ENCODE measurements at regions not wholly inside any gene's neighbourhood (a gene's known extent, or its start where the extent isn't known, plus 50 kb on each side); places are given as distances from the start of the nearest gene placed in this dataset.
A peak's percentile ranks its signal among the peaks of the same experiment; 100 is the strongest.

GRCh38 chr1:39116860-39117728, 87.4 kb upstream of the MACF1 start:
- 79 to 91% (median 85%) methylated on average over 3 of the region's 3 CpGs for WGBS, 4 donors
- H3K36me3 ChIP-seq: peaks cover 0 to 8% (median 0%) of the 10 kb centered on the region in 9 donors
- H3K9me3 ChIP-seq: no peaks in the 10 kb centered on the region
- peaks cover 0 to 51% (median 28%) of the 10 kb centered on the region in 12 donors for H3K4me1 ChIP-seq
- no peak for TF ChIP-seq CTCF (IDR thresholded peaks at IDR 0.05)
- TF ChIP-seq POLR2A (IDR thresholded peaks at IDR 0.05): no peak
- no peak for DNase-seq
- no peak for ATAC-seq
- H3K27me3 ChIP-seq: no peaks in the 10 kb centered on the region
- H3K27ac ChIP-seq: peak overlapping the region in 1 of 12 donors; percentile 50
- H3K4me3 ChIP-seq: no peak overlapping the region
- intact Hi-C loops (cut with DNase I): loop anchor here in 1 of 10 donors (10.0 kb wide), 1 partner anchor 48 kb away; no protein-coding TSS in a partner anchor

GRCh38 chr1:39117899-39118450, 86.5 kb upstream of the MACF1 start:
- WGBS, 4 donors: 26 to 37% (median 32%) methylated on average over 1 of the region's 1 CpG
- peaks cover 0 to 47% (median 28%) of the 10 kb centered on the region in 12 donors for H3K4me1 ChIP-seq
- H3K27ac ChIP-seq: peak overlapping the region in 1 of 12 donors; percentile 50
- intact Hi-C loops (cut with DNase I): loop anchor here in 1 of 10 donors (10.0 kb wide), 1 partner anchor 47 kb away; no protein-coding TSS in a partner anchor
- DNase-seq: no peak
- no peak overlapping the region for H3K4me3 ChIP-seq
- H3K9me3 ChIP-seq: no peaks in the 10 kb centered on the region
- TF ChIP-seq POLR2A (IDR thresholded peaks at IDR 0.05): no peak
- no peak for TF ChIP-seq CTCF (IDR thresholded peaks at IDR 0.05)
- ATAC-seq: peak in 2 of 4 donors; percentile 31 to 39
- H3K36me3 ChIP-seq: peaks cover 0 to 16% (median 0%) of the 10 kb centered on the region in 9 donors
- no peaks in the 10 kb centered on the region for H3K27me3 ChIP-seq

GRCh38 chr1:39122056-39122455, 82.4 kb upstream of the MACF1 start:
- TF ChIP-seq CTCF (IDR thresholded peaks at IDR 0.05) (no peak), POLR2A (IDR thresholded peaks at IDR 0.05) (no peak)
- H3K36me3 ChIP-seq: peaks cover 0 to 29% (median 11%) of the 10 kb centered on the region in 9 donors
- DNase-seq (no peak), ATAC-seq (no peak)
- H3K4me3 ChIP-seq: no peak overlapping the region
- H3K27ac ChIP-seq: no peak overlapping the region
- WGBS, 4 donors: 96 to 99% (median 98%) methylated on average over 6 of the region's 6 CpGs
- intact Hi-C loops (cut with DNase I): no loop called here
- H3K4me1 ChIP-seq: peaks cover 0 to 25% (median 16%) of the 10 kb centered on the region in 12 donors
- H3K27me3 ChIP-seq: no peaks in the 10 kb centered on the region
- no peaks in the 10 kb centered on the region for H3K9me3 ChIP-seq

GRCh38 chr1:39124282-39124681, 80.2 kb upstream of the MACF1 start:
- H3K4me3 ChIP-seq: no peak overlapping the region
- ATAC-seq (no peak), DNase-seq (no peak)
- 88 to 98% (median 94%) methylated on average over 1 of the region's 1 CpG for WGBS, 4 donors
- H3K36me3 ChIP-seq: peaks cover 0 to 29% (median 11%) of the 10 kb centered on the region in 9 donors
- no peaks in the 10 kb centered on the region for H3K9me3 ChIP-seq
- intact Hi-C loops (cut with DNase I): no loop called here
- H3K27me3 ChIP-seq: no peaks in the 10 kb centered on the region
- TF ChIP-seq POLR2A (IDR thresholded peaks at IDR 0.05) (no peak), CTCF (IDR thresholded peaks at IDR 0.05) (no peak)
- H3K27ac ChIP-seq: no peak overlapping the region
- H3K4me1 ChIP-seq: peaks cover 5 to 34% (median 22%) of the 10 kb centered on the region in 12 donors
